ENCODE measurements at regions not wholly inside any gene's neighbourhood (a gene's known extent, or its start where the extent isn't known, plus 50 kb on each side); places are given as distances from the start of the nearest gene placed in this dataset.

DNA sequence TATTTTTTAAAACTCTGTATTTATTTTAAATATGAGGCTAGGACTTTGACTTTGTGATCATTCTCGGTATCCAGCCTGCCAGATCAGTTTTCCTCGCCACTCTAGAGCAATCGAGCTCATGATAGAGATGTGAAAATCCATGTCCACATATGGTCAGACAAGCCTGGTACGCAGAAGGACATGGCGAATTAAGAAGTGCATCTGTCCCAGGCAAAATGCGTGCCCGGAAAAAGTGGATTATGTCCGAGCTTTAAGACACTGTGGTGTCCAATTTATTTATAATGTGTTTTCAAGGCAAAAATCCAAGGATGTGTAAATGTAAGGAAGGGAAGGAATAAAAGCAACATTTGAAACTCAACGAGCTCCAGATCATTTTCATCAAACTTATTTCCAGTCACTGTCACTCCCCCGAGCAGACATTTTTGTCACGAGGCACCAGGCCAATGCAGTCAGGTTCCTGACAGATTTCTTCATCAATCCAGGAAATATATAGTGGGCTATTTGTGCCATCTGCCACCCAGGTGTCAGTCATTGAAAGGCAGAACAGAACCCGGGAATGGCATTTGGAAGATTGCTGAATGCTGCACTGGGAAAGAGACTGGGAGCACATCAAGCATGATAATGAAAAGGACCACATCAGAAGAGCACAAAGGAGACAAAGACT lies 825.7 kb downstream of the SQOR start:
- intact Hi-C loops (cut with DNase I) = no loop called here
- no peak overlapping the region for H3K27ac ChIP-seq
- H3K4me1 ChIP-seq = no peaks in the 10 kb centered on the region
- no peaks in the 10 kb centered on the region for H3K27me3 ChIP-seq
- no peak overlapping the region for H3K9ac ChIP-seq (ENCODE audit: low read depth in 2 of 2, low read length in 2 of 2)
- H3K9me3 ChIP-seq = no peaks in the 10 kb centered on the region
- H3K4me3 ChIP-seq = no peak overlapping the region
- DNase-seq = no peak
- TF ChIP-seq, protein P1, sequence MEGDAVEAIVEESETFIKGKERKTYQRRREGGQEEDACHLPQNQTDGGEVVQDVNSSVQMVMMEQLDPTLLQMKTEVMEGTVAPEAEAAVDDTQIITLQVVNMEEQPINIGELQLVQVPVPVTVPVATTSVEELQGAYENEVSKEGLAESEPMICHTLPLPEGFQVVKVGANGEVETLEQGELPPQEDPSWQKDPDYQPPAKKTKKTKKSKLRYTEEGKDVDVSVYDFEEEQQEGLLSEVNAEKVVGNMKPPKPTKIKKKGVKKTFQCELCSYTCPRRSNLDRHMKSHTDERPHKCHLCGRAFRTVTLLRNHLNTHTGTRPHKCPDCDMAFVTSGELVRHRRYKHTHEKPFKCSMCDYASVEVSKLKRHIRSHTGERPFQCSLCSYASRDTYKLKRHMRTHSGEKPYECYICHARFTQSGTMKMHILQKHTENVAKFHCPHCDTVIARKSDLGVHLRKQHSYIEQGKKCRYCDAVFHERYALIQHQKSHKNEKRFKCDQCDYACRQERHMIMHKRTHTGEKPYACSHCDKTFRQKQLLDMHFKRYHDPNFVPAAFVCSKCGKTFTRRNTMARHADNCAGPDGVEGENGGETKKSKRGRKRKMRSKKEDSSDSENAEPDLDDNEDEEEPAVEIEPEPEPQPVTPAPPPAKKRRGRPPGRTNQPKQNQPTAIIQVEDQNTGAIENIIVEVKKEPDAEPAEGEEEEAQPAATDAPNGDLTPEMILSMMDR (IDR thresholded peaks at IDR 0.05) = no peak
- H3K36me3 ChIP-seq = no peaks in the 10 kb centered on the region

DNA sequence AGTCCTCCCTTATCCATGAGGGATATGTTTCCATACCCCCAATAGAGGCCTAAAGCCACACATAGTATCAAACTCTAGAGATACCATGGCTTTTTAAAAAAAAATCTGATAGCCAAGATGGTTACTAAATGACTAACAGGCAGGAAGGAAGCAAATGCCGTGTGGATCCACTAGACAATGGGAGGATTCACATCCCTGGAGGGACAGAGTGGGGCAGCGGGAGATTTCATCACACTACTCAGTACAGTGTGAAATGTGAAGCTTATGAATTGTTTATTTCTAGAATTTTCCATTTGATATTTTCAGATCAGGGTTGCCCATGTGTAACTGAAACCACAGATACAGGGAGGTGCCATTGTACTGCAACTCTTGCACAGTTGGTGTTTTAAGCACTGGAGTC lies 826.6 kb downstream of the SQOR start:
- Histone ChIP-seq H3K9me3 (no peaks in the 10 kb centered on the region), H3K4me1 (no peaks in the 10 kb centered on the region), H3K27ac (no peak overlapping the region), H3K4me3 (no peak overlapping the region), H3K36me3 (no peaks in the 10 kb centered on the region), H3K9ac (ENCODE audit: low read depth in 2 of 2, low read length in 2 of 2) (no peak overlapping the region), H3K27me3 (no peaks in the 10 kb centered on the region)
- no peak for DNase-seq
- intact Hi-C loops (cut with DNase I) = no loop called here
- TF ChIP-seq, protein P1 (IDR thresholded peaks at IDR 0.05) = no peak

DNA sequence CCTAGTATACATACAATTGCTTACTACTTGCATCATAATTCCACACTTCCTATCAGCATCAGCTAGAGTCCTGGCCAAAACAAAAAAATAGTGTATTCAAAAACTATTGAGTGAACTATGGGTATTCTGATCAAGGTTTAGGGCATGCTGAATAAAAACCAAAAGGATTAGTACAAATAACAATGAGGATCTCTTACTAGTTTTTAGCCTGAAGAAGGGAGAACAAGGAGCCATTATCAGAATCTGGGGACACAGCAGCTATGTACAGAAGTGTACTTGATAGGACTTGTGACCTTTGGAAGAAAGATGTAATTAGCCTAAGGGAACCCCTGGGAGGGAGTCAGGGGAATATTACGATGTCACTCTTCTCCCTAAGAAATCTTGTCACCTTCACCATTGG lies 832.2 kb downstream of the SQOR start:
- H3K27ac ChIP-seq = no peak overlapping the region
- H3K4me3 ChIP-seq = no peak overlapping the region
- no peaks in the 10 kb centered on the region for H3K9me3 ChIP-seq
- H3K4me1 ChIP-seq = no peaks in the 10 kb centered on the region
- H3K36me3 ChIP-seq = no peaks in the 10 kb centered on the region
- H3K27me3 ChIP-seq = no peaks in the 10 kb centered on the region
- intact Hi-C loops (cut with DNase I) = no loop called here
- TF ChIP-seq, protein P1 (IDR thresholded peaks at IDR 0.05) = no peak
- DNase-seq = no peak
- H3K9ac ChIP-seq (ENCODE audit: low read depth in 2 of 2, low read length in 2 of 2) = no peak overlapping the region

DNA sequence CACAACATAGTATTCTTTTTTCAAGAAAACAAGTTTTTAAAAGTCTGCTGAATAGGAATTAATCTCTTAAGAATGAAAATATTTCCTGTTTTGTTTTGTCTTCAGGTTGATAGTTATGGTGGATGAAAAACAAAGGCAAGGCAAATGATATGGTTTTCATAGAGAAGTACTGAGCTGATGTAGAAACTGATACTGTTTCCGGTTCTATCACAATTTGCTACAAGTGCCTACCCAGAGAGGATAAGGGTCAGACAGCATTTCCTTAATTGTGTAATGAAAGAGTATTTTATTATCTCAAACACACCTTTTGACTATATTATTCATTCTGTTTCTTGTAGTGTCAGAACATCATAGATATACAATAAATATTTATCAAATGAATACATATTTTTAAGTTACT lies 836.3 kb downstream of the SQOR start:
- intact Hi-C loops (cut with DNase I) = no loop called here
- TF ChIP-seq, protein P1 (IDR thresholded peaks at IDR 0.05) = no peak
- Histone ChIP-seq H3K27ac (no peak overlapping the region), H3K4me1 (no peaks in the 10 kb centered on the region), H3K9ac (ENCODE audit: low read depth in 2 of 2, low read length in 2 of 2) (no peak overlapping the region), H3K9me3 (no peaks in the 10 kb centered on the region), H3K27me3 (no peaks in the 10 kb centered on the region), H3K36me3 (no peaks in the 10 kb centered on the region), H3K4me3 (no peak overlapping the region)
- no peak for DNase-seq

DNA sequence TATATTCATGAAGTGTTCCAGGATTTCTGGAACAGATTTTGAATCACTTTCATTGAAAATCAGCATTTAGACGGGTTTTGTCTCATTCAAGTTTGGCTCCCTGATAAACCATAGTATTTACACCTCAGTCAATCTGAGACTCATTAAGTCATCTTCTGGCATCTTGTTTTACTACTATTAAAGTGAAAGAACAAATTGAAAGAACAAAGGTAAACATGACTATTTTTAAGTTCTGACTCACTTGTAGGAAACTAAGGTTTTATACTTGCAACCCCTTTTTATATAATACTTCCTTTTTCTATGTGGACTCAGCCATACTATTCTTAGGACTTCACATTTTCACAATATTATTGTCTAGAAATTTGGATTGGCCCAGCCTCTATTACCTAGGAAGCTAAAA lies 854.4 kb downstream of the SQOR start:
- no peaks in the 10 kb centered on the region for H3K27me3 ChIP-seq
- TF ChIP-seq, protein P1 (IDR thresholded peaks at IDR 0.05) = no peak
- DNase-seq = no peak
- no peaks in the 10 kb centered on the region for H3K4me1 ChIP-seq
- intact Hi-C loops (cut with DNase I) = no loop called here
- H3K27ac ChIP-seq = no peak overlapping the region
- no peak overlapping the region for H3K9ac ChIP-seq (ENCODE audit: low read depth in 2 of 2, low read length in 2 of 2)
- H3K9me3 ChIP-seq = no peaks in the 10 kb centered on the region
- H3K36me3 ChIP-seq = no peaks in the 10 kb centered on the region
- no peak overlapping the region for H3K4me3 ChIP-seq

Data from colonic mucosa (tissue), 4 donors.